ENCODE measurements at regions not wholly inside any gene's neighbourhood (a gene's known extent, or its start where the extent isn't known, plus 50 kb on each side); places are given as distances from the start of the nearest gene placed in this dataset.

DNA sequence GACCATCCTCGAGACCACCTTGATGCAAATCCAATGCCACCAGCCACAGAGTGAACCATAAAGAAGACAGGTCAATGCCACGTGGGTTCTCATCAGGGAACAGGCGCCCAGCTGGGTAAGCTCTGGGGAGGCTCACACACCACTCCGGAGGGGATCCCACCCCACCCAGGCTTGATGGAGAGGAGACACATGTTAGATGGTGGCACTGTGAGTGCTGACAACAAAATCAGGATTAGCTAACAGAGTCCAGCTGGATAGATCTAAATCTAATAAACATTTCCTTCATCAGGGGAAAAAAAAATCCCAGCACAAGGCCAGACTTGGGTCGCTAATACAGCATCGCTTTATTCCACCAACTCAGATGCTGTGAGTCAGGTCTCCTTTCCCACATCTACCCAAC is 132.2 kb upstream of the TNR start:
- no peak for DNase-seq
- no peak overlapping the region for H3K4me3 Mint-ChIP-seq
- no peaks in the 10 kb centered on the region for H3K36me3 Mint-ChIP-seq (ENCODE audit: low read depth)
- H3K27ac Mint-ChIP-seq, result no peak overlapping the region
- H3K27me3 Mint-ChIP-seq, result no peaks in the 10 kb centered on the region
- no peaks in the 10 kb centered on the region for H3K9me3 Mint-ChIP-seq
- no peaks in the 10 kb centered on the region for H3K4me1 Mint-ChIP-seq (ENCODE audit: low read depth)

- Mint-ChIP-seq H3K27me3 (no peaks in the 10 kb centered on the region), H3K9me3 (no peaks in the 10 kb centered on the region), H3K36me3 (ENCODE audit: low read depth) (no peaks in the 10 kb centered on the region), H3K4me3 (no peak overlapping the region), H3K27ac (no peak overlapping the region), H3K4me1 (ENCODE audit: low read depth) (no peaks in the 10 kb centered on the region)
- no peak for DNase-seq
Measured at GRCh38 chr1:175874081-175874480, 130.7 kb upstream of the TNR start.

DNA sequence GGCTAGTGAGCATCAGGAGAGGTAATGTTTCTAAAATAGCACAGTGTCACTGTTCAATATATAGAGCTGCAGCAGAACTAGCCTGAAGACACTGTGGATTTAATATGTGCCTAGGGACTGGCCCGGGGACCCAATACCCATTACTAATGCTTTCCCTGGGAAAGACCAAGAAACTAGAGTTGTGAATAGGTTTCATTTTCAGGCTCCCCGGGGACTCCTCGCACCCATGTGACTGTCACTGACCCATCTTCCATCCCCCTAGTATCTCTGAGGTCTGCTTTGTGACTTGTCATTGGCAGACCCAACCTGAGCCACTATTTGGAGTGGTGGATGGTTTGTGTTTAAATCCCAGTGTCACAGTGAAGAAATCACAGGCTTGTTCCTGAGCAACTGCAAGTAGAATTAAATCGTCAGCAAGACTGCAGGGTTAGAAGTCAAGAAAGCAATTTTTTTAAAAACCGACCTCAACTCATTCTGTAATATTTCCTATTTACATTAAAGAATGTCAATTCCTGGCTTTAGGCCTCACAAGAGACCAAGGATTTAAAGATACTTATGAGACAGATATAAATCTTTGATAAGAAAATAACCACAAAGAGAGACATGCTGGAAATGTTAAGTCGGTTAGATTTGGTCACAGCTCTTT is 130.0 kb upstream of the TNR start:
- H3K36me3 Mint-ChIP-seq (ENCODE audit: low read depth), result no peaks in the 10 kb centered on the region
- no peak overlapping the region for H3K4me3 Mint-ChIP-seq
- no peaks in the 10 kb centered on the region for H3K4me1 Mint-ChIP-seq (ENCODE audit: low read depth)
- H3K27ac Mint-ChIP-seq, result no peak overlapping the region
- no peaks in the 10 kb centered on the region for H3K9me3 Mint-ChIP-seq
- H3K27me3 Mint-ChIP-seq, result no peaks in the 10 kb centered on the region
- DNase-seq, result no peak

GRCh38 chr1:175872588-175872987 is 129.2 kb upstream of the TNR start:
- Mint-ChIP-seq H3K4me1 (ENCODE audit: low read depth) (no peaks in the 10 kb centered on the region), H3K27me3 (no peaks in the 10 kb centered on the region), H3K9me3 (no peaks in the 10 kb centered on the region), H3K4me3 (no peak overlapping the region), H3K27ac (no peak overlapping the region), H3K36me3 (ENCODE audit: low read depth) (no peaks in the 10 kb centered on the region)
- DNase-seq, result no peak

GRCh38 chr1:175871647-175872046 is 128.3 kb upstream of the TNR start:
- H3K27ac Mint-ChIP-seq, result no peak overlapping the region
- H3K27me3 Mint-ChIP-seq, result no peaks in the 10 kb centered on the region
- no peaks in the 10 kb centered on the region for H3K4me1 Mint-ChIP-seq (ENCODE audit: low read depth)
- H3K9me3 Mint-ChIP-seq, result no peaks in the 10 kb centered on the region
- no peak for DNase-seq
- H3K36me3 Mint-ChIP-seq (ENCODE audit: low read depth), result no peaks in the 10 kb centered on the region
- no peak overlapping the region for H3K4me3 Mint-ChIP-seq

DNA sequence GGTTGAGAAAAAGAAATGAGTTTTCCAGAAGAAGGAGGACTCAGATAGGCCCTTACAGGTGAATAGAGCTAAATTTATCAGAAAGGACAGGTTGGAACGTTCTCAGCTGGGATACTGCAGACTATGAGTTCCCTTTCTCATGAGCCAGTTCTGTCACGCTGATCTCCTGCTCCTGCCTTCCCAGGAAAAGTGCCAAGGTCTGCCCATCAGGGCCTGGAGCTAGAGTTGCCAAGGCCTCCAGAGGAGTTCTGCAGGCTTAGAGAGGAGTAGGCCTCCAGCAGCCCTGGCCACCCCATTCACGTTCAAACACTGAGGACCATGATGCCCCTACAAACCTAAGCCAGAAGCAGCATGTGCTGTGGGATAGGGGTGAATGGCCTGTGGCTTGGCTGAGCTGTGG is 126.8 kb upstream of the TNR start:
- no peaks in the 10 kb centered on the region for H3K4me1 Mint-ChIP-seq (ENCODE audit: low read depth)
- H3K36me3 Mint-ChIP-seq (ENCODE audit: low read depth), result no peaks in the 10 kb centered on the region
- no peak overlapping the region for H3K4me3 Mint-ChIP-seq
- no peak overlapping the region for H3K27ac Mint-ChIP-seq
- no peak for DNase-seq
- peaks cover 2% of the 10 kb centered on the region for H3K27me3 Mint-ChIP-seq
- no peaks in the 10 kb centered on the region for H3K9me3 Mint-ChIP-seq

- no peaks in the 10 kb centered on the region for H3K4me1 Mint-ChIP-seq (ENCODE audit: low read depth)
- H3K27me3 Mint-ChIP-seq, result peaks cover 2% of the 10 kb centered on the region
- H3K9me3 Mint-ChIP-seq, result no peaks in the 10 kb centered on the region
- no peak for DNase-seq
- H3K27ac Mint-ChIP-seq, result no peak overlapping the region
- H3K4me3 Mint-ChIP-seq, result no peak overlapping the region
- H3K36me3 Mint-ChIP-seq (ENCODE audit: low read depth), result no peaks in the 10 kb centered on the region
Measured at GRCh38 chr1:175866776-175867175, 123.4 kb upstream of the TNR start.

- no peaks in the 10 kb centered on the region for H3K9me3 Mint-ChIP-seq
- H3K4me1 Mint-ChIP-seq (ENCODE audit: low read depth), result no peaks in the 10 kb centered on the region
- H3K4me3 Mint-ChIP-seq, result no peak overlapping the region
- no peak overlapping the region for H3K27ac Mint-ChIP-seq
- H3K36me3 Mint-ChIP-seq (ENCODE audit: low read depth), result no peaks in the 10 kb centered on the region
- H3K27me3 Mint-ChIP-seq, result peaks cover 2% of the 10 kb centered on the region
- no peak for DNase-seq
Measured at GRCh38 chr1:175865041-175865766, 121.8 kb upstream of the TNR start.

GRCh38 chr1:175864625-175865024 is 121.2 kb upstream of the TNR start:
- Mint-ChIP-seq H3K4me1 (ENCODE audit: low read depth) (no peaks in the 10 kb centered on the region), H3K36me3 (ENCODE audit: low read depth) (no peaks in the 10 kb centered on the region), H3K27ac (no peak overlapping the region), H3K27me3 (peaks cover 2% of the 10 kb centered on the region), H3K9me3 (no peaks in the 10 kb centered on the region), H3K4me3 (no peak overlapping the region)
- DNase-seq, result no peak

GRCh38 chr1:175864183-175864582 is 120.8 kb upstream of the TNR start:
- DNase-seq, result no peak
- H3K4me1 Mint-ChIP-seq (ENCODE audit: low read depth), result no peaks in the 10 kb centered on the region
- H3K4me3 Mint-ChIP-seq, result no peak overlapping the region
- no peak overlapping the region for H3K27ac Mint-ChIP-seq
- H3K9me3 Mint-ChIP-seq, result no peaks in the 10 kb centered on the region
- H3K36me3 Mint-ChIP-seq (ENCODE audit: low read depth), result no peaks in the 10 kb centered on the region
- peaks cover 2% of the 10 kb centered on the region for H3K27me3 Mint-ChIP-seq

DNA sequence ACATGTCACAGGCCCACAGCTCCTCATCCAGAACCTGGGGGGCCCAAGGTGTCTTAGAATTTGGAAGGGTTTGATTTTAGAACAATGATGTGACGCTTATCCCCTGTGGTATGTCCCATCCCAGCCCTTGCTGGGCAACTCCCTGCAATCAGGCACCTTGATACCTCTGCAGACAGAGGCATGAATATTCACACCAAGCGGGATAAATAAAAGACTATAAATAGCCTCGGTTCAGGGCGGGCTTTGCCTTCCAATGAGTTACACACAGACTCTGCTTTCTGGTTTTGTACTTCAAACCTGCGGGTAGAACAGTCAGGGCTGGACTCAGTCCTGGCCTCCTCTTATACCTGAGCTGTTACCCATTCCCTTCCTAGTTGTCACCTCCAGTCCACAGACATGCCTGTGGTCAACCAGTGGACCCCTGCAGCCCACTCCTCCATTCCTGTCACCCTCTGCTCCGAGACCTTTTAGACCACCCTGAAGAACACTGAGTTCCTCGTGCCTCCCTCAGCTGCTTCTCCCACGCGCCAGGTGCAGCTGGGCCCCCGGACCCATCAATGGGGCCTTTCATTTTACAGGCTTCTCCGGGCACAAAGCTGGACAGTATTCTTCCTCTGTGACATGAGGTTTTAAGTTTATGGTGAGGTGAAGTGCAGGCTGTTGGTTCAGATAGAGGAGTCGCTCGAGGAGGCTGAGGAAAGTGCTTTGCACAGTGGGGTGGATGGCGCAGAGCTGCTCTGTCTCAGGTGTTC is 120.1 kb upstream of the TNR start:
- DNase-seq, result no peak
- Mint-ChIP-seq H3K4me3 (no peak overlapping the region), H3K9me3 (no peaks in the 10 kb centered on the region), H3K27ac (no peak overlapping the region), H3K36me3 (ENCODE audit: low read depth) (no peaks in the 10 kb centered on the region), H3K4me1 (ENCODE audit: low read depth) (no peaks in the 10 kb centered on the region), H3K27me3 (peaks cover 2% of the 10 kb centered on the region)

GRCh38 chr1:175862408-175862807 is 119.0 kb upstream of the TNR start:
- H3K4me3 Mint-ChIP-seq, result no peak overlapping the region

GRCh38 chr1:175861626-175862367 is 118.4 kb upstream of the TNR start:
- no peak for DNase-seq
- no peaks in the 10 kb centered on the region for H3K4me1 Mint-ChIP-seq (ENCODE audit: low read depth)
- H3K36me3 Mint-ChIP-seq (ENCODE audit: low read depth), result no peaks in the 10 kb centered on the region
- no peaks in the 10 kb centered on the region for H3K9me3 Mint-ChIP-seq
- H3K27me3 Mint-ChIP-seq, result peaks cover 5% of the 10 kb centered on the region
- H3K27ac Mint-ChIP-seq, result no peak overlapping the region
- H3K4me3 Mint-ChIP-seq, result no peak overlapping the region

More at GRCh38 chr1:175862408-175862807, 119.0 kb upstream of the TNR start:
- DNase-seq, result no peak
- no peaks in the 10 kb centered on the region for H3K9me3 Mint-ChIP-seq
- peaks cover 5% of the 10 kb centered on the region for H3K27me3 Mint-ChIP-seq
- no peak overlapping the region for H3K27ac Mint-ChIP-seq
- no peaks in the 10 kb centered on the region for H3K36me3 Mint-ChIP-seq (ENCODE audit: low read depth)
- no peaks in the 10 kb centered on the region for H3K4me1 Mint-ChIP-seq (ENCODE audit: low read depth)

DNA sequence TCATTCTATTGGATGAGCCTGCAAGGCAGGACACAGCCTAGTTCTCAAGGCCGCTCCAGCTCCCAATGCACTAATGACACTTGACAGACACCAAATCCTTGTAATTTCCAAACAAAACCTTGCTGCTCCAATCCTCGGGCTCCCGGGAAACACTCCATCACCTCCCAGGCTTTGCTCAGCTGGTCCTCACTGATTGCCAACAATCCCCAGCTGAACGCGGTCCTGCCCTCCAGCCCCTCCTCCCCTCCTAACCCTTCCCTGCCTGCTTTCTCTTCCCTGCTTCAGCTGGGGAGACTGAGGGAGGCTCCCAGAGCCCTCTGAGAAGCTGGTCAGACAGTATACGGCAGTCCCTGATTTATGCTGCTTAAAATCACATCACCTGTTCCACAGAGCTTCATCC is 114.4 kb upstream of the TNR start:
- H3K27me3 Mint-ChIP-seq, result peaks cover 16% of the 10 kb centered on the region
- H3K4me1 Mint-ChIP-seq (ENCODE audit: low read depth), result no peaks in the 10 kb centered on the region
- H3K27ac Mint-ChIP-seq, result no peak overlapping the region

More for the DNA sequence above, 114.4 kb upstream of the TNR start:
- Mint-ChIP-seq H3K9me3 (no peaks in the 10 kb centered on the region), H3K36me3 (ENCODE audit: low read depth) (no peaks in the 10 kb centered on the region), H3K4me3 (no peak overlapping the region)
- no peak for DNase-seq
